NCI-H2107 treated with DMSO at 0.1 percent for 48 hours (cell line): ENCODE measurements at regions not wholly inside any gene's neighbourhood (a gene's known extent, or its start where the extent isn't known, plus 50 kb on each side); places are given as distances from the start of the nearest gene placed in this dataset.

Experiments
- DNase-seq: peaks from one replicate; lab custom pipeline; 2025; ENCODE audit not compliant: unreplicated experiment; lab: John Stamatoyannopoulos, UW

DNA sequence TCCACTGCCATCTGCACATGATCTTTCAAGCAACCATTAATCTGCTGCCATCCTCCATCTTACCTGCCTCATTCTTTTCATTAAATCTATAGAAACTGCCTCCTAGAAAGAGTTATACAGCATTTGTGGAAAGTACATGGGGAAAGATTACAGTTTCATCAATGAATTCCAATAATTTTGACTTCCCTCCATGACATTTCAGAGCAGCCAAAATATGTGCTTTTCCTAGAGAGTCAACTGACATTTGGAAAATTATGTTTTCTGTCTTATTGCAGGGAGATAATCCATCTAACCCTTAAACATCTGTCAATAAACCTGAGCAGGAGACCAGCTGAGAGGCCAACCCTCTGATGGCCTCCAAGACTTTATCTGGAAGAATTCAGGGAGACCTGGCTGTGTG, 147.0 kb upstream of the CDH5 start:
- DNase-seq = no peak

DNA sequence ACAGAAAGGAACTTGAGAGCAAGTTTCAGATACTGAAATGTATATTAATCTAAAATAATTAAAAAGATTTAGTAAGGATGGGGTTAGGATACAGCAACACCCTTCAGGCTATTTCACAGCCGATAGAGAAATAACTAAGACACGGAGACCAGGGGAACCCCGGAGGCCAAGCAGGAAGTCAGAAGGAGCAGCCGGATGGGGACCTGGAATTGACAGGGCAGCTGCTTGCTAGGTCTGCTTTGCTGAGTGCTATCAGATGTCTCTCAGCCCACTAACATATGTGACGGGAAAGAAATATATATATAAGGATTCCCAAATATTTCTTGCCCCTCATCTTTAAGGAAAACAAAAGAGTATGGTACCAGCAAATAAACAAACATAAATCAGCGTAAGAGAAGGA, 154.1 kb upstream of the CDH5 start:
- no peak for DNase-seq

DNA sequence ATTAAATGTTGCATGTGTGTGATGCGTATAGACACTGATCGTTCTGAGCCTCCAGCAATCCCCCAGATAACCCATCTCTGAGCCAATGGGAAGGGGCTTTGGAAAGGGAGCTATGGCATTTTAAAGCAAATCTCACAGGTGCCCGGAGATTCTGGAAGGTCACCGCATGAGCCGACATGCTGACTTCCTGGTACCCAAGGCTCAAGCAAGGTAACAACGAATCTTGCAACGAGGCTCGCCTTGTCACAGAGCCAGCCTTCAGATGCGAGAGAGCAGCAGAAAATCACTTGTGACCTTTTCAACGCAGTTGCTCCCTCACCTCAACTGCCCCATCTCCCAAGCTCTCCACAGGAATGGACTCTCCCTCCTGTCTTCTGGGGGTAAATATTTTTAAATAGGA, 154.8 kb upstream of the CDH5 start:
- no peak for DNase-seq

DNA sequence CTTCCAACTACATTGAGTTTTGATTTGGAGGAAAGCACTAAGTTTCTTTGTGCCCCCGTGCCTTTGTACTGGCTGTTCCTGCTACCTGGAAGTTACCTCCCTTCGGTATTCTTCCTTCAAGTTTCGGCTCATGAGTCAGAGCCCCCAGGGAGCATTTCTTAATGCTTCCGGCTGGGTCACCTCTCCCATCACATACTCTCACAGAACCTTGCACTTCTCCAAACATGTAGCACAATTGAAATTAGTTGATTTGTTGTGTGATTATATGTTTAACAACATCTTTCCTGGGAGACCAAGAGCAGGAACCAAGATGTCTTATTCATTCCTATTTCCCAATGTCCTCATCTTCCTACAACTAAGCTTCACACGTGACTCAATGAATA, 158.6 kb upstream of the CDH5 start:
- DNase-seq = no peak

DNA sequence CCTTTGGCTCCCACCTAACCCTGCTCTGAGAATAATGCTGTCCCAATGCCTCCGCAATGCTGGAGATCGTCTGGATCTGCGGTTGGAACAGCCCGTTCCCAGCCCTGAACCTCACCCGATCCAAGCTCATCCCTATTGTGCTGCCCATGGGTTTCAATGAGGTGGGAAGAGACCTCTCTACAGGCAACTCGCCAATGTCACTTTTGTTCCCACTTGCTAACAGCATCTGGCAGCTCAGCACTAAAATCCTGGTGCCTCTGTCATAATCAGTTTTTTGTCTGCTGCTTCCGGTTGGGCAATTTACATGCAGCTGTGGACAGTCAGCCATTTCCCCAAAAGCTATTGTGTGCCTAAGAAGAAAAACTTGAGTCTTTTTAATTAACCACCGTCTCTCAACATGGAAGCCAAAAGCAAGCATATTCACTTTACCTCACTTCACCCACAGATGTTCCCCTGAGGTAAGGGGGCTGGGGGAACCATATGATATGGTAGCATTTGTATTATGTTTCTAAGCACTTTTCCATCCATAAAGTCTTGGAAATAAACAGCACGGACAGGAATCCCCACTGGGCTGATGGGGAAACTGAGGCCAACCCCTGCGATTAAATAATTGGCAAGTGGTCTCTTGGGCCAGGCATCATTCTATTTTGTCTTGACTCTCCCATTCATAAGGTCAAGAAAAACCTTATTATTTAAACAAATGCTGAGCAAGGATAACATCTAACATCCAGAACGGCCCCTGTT, 159.2 kb upstream of the CDH5 start:
- DNase-seq = no peak

DNA sequence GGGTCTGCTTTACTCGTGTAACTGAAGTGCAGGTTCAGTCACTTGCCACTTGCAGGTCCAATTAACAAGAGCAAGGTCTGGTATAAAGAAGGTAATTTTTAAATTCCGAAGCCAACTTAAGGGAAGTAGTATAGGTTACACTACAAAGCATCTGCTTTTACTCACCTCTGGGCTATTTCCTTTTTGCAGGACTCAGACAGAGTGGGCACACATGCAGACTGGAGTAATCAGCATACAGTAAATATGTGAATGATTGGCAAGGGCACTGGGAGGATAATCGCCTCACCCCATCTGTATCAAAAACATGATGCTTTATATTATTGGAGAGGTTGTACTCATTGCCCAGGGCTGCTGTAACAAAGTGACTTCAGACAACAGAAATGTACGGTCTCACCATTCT, 160.1 kb upstream of the CDH5 start:
- DNase-seq = no peak

DNA sequence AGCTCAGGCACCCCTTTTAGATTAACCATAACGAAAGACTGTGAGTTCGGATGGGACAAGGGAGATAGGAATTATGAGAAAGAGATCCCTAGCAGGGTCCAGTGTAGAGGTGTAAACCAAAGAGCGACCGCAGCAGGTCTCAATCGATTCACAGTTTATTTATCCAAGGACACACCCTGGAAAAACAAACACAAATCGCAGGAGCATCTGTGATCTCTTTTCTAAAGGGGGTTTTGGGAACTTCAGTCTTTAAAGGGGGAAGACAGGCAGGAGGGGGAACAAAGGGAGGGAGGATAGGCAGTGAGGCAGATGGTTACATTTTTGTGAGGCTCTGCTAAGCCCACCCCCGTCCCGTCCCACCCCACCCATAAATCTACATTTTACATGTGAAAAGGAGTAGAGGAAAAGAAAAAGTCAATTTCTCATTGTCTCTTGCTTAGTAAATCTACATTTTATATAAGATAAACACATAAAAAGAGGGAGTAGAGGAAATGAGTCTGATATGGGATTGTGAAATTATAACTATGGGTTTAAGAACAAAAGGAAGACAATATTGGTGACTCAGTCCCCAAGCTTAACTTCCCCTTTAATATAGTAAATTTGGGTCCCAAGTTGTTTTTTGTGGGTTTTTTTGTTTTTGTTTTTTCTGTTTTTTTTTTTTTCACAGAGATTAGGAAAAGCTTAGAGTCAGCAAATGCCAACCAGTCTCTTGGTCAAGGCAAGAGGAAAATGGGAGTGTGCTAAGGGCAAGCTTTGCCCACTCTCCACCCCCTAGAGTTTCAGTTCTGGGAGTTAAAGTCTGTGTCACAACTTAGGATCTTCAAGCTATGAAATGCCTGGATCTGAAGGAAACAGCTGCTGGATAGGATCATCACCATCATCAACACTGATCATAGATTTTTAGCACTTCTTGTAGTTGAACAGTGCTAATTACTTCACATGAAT, 160.9 kb upstream of the CDH5 start:
- no peak for DNase-seq

DNA sequence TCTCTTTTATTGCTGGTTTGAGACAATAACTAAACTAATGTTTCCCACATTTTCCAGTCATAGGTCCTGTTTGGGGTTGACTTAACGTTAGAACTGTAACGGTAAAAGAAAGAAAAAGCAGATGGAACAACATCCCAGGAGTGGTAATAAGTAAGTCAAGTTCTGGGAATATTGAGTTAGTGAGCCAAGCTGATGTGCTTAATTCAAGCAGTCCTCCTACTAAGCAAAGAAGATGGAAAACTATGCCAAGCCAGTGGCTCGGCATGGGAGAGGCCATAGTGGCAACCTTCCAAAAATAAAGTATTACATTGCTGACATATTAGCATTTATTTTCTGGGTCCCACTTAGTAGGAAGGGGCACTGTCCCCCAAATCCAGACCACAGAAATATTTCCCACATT, 161.7 kb upstream of the CDH5 start:
- no peak for DNase-seq

DNA sequence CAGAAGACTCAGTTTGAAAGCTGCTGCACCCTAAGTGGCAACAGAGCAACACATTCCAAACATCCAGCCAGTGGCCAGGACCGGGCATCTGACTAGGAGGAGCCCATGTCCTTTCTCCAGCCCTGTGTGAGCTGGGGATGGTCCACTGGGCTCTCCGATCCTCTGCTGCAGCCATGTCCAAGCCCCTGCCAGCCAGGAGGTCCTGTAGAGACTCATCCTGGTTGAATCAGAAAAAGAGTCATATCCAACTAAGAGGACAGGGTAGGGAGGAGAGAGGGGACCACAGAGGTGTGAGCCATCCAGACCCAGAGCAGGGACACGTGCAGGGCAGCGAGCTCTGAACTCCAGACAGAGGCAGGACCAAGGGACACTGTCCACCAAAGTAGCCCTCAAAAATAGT, 163.0 kb upstream of the CDH5 start:
- no peak for DNase-seq

DNA sequence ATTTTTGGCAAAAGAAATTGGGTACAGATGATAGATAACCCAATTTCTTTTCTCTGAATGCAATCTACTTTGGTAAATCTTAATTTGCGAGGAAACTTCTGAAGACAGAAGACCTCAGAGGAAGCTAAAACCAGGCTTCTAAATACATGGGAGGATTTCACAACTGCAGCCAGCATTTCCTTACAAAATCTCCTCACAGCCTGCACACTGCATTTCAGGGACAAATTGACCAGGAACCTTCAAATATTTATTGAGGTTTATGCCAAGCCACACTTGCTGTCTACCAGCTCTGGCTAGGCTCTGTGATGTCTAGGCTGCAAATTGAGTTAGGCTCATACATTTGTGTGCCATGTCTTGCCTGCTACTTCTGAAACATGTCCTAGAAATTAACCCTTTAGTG, 167.3 kb upstream of the CDH5 start:
- DNase-seq = no peak

DNA sequence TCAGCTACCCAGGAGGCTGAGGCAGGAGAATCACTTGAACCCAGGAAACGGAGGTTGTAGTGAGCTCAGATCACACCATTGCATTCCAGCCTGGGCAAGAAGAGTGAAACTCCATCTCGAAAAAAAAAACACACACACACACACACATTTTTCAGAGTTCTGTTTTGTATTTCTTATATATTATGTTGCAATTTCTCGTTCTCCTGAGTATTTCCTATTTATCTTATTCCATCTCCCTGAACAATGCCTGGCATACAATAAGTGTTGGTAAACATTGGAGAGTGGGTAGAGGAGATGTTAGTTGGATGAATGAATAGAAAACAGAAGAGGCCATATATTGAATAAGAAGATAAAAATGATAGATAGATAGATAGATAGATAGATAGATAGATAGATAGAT, 167.8 kb upstream of the CDH5 start:
- DNase-seq = no peak

DNA sequence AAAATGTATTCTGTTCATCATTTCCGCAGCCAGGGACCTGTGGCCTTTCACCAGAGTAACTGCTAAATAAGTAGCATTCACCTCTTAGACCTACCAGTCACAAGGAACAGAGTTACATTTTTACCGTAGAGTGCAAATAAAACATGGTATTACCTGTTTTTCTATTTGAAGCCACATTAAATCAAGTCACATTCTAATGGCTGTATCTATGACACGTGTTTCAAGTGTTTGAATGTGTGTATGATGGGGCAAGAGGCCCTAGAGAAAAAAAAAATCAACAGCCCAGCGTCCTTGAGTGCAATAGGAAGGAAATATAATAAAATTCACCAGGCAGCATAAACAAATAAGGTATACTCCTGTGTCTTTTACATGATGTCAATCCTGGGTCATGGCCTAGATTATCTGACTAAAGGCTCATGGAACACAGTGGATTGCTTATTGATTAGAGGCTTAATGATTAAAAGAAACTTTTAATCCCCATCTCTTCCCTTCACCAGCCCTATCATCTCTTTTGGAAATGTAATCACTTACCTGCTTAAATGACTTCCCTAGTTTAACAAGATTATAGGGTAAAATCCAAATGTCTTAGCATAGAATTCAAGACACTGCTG, 168.7 kb upstream of the CDH5 start:
- DNase-seq = no peak

DNA sequence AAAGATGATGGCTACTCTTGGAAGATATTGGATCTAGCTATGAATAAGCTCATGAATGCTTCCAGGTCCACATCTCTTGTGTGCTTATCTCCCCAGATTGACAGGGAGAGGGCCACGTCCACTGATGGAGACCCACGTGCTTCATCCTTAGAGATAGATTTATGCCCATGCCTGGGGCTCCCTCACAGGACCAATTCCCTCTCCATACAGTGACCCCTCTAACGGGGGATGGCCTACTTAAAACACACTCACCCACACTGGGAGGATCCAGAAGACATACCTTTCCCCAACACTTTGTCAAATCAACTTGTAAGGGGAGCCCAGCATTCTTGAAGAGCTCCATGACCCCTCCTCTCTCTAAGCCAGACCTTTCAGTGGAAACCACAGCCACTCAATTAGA, 169.7 kb upstream of the CDH5 start:
- no peak for DNase-seq

DNA sequence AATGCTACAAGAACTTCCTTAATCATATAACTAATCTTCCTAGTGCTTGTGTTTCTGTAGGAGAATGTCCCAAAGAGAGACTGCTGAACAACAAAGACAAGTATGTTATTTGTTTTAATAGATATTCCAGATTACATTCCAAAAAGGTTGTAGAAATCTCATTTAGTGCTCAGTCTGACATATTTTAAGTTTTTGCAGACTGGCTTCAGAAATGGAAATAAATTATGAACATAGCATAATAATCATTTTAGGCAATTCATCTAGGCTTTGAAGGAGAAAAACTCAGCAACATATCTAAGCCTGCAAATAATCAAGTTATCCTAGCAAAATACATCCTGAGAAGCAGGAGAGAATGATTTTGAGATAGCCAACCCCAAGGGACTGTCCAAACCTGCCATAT, 171.6 kb upstream of the CDH5 start:
- DNase-seq = no peak

DNA sequence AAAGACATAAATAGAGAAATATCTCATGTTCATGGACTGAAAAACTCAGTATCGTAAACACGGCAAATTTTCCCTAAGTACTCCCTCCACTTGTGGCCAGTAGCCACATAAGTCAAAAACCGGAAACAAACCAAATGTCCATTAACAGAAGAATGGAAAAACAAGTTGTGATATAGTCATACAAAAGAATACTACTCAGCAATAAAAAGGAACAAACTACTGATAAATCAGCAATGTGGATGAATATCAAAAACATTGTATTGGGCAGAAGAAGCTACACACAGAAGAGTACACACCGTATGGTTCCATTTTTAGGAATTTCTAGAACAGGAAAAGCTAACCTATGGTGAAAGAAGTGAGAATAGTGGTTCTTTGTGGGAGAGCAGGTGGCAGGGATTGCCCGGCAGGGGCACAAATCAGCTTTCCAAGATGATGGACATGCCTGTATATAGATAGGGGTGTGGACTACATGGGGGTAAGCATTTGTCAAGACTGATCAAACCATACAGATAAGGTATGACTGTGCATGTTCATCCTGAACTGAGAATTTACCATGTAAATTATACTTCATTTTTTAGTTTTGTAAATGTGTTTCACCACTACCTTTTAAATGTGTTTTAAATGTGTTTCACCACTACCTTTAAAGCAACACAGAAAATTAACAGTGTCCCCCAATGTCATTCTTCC, 172.8 kb upstream of the CDH5 start:
- no peak for DNase-seq

DNA sequence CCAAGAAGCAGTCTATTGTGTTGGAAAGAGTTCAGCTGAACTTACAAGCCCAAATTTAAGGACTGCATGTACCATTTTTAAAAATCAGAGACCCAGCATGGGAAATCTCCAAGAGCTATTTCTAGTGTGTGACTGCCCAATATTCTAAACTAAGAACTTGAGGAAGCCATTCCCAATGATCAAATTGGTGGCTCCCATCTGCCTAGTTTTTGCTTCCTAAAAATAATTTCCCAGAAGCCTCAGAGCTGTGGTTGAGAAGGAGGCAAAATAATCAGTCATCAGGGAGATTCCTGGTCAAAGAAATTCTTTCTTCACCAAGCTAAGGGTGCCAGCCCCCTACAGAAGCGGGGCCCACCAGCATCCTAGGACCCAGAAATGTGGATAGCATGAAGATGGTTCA, 176.1 kb upstream of the CDH5 start:
- no peak for DNase-seq

DNA sequence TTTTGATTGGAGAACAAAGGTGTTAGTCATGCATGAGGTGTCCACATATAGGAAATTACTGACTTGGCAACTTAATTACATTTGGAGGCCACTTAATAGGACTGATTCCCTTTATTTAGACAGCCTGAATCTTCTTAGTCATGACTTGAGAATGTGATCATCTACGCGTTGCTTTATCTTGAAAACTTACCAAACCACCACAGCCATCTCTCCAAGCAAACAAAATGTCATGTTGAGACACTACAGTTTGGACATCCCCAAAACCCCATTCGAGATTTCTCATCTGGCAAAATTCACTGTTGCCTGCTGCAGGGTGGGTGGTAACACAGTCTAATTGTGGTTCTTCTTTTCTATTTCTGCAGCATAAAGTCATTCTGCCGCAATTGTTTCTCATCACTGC, 176.5 kb upstream of the CDH5 start:
- no peak for DNase-seq

DNA sequence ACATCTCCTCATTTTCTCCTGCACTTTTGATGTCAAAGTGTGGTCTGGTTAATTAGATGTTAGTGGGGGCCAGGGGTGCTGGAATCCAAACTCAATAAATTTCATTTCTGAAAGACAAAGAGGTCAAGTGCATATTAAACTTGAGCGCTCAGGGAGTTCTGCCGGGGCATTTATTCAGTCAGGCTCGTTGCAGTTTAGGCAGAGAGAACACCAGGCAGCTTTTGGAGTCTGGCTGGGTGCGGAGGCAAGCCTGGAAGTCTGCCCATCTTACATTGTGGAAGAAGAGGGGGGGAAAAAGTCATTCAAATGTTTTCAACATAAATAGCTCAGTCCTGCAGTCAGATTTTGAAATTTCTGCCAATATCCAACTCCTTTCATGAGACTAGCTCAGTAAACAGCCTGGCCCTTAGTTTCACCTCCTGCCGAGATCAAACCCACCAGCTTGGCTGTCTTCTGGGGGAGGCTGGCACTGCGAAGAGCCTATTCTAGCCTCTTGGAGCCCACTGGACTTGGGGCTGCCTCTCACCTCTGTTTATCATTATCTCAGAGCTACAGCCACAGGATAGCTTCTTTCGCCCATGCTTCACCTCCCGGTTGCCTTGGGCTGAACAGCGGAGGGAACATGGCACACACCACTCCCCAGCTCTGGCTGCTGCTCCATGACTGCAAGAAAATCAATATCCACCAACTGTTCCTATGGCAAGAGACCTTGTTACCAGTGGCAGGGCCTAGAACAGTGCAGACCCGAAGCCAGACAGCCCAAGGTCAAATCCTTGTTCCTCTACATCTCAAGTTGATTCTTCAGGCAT, 177.4 kb upstream of the CDH5 start:
- no peak for DNase-seq

DNA sequence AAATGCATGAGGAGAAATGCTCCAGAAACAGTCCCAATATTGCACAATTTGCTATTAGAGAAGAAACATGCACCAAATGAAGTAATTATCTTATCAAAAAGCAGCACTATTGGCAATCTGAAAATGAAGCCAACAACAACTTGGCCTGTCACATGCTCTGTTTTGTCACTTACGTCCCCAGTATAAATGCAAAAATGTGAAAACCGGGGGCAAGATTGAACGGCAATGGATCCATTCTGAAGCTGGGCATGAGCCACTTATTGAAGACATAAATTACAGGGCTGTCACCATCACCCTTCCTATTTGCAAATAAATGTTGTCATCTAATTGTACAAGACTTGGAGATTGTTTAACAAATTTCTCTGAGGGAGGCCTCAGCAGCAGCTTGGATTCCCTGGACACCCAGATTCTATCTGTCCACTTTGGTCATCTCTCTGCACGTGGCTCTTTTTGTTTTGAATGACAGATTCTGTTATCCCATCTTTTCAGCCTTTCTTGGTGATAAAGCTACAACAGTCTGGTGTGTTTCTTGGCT, 180.2 kb upstream of the CDH5 start:
- DNase-seq = no peak

DNA sequence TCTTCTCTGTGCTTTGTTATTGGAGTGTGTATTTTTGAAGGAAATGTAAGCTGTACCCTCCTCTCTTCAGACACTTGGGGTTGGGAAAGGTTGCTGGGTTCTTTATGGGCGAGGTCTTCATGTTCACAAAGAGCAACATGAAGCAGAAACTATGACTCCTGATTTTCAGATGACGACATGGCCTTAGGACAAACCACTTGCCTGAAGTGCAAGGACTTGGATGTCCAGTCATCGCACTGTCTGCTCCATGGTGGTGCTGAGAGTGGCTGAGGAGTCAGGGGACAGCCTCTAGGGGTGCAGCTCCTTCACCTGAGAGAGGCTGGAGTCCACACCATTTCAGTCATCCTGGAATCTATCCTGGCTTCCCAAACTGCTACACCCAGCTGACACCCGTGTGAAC, 183.9 kb upstream of the CDH5 start:
- no peak for DNase-seq
